Esophagus squamous epithelium (tissue), 4 donors: ENCODE measurements at regions not wholly inside any gene's neighbourhood (a gene's known extent, or its start where the extent isn't known, plus 50 kb on each side); places are given as distances from the start of the nearest gene placed in this dataset.

ENCODE experiments used
- CTCF ChIP-seq, 6 experiments: fragments of 450-650 bp in 4 of 6; fragments of 200-600 bp in 2 of 6; sonication (generic) in 2 of 6; IDR thresholded peaks; one replicate each; pipeline ENCODE4 v1.5.1; 2016 to 2019; ENCODE audit warnings: antibody characterized with exemption in 6 of 6, mild to moderate bottlenecking in 4 of 6, moderate library complexity in 4 of 6
- POLR2A ChIP-seq, 4 donors: fragments of 450-650 bp; IDR thresholded peaks; one replicate each; pipeline ENCODE4 v1.6.1; 2017; ENCODE audit warnings: antibody characterized with exemption in 4 of 4, mild to moderate bottlenecking in 4 of 4, moderate library complexity in 3 of 4

GRCh38 chr6:156190270-156190669 is 586.9 kb upstream of the ARID1B start:
- TF ChIP-seq CTCF (IDR thresholded peaks at IDR 0.05) (no peak), POLR2A (IDR thresholded peaks at IDR 0.05) (no peak)
